K562 (cell line): ENCODE measurements at regions not wholly inside any gene's neighbourhood (a gene's known extent, or its start where the extent isn't known, plus 50 kb on each side); places are given as distances from the start of the nearest gene placed in this dataset.
A peak's percentile ranks its signal among the peaks of the same experiment; 100 is the strongest.

ENCODE experiments used
- CHD7 ChIP-seq: fragments of 200-600 bp; sonication (generic); IDR thresholded peaks from one replicate; pipeline ENCODE4 v1.6.1; 2012; ENCODE audit warnings: mild to moderate bottlenecking, low read depth, low read length, inconsistent platforms
- GTF2E2 ChIP-seq: fragments of 200-800 bp; sonication (Bioruptor generic); IDR thresholded peaks from 2 replicates; pipeline ENCODE4 v1.6.1; 2016; ENCODE audit warnings: missing genetic modification characterization, missing compliant biosample characterization
- NCOA1 ChIP-seq: fragments of 450-650 bp; IDR thresholded peaks from 2 replicates; pipeline ENCODE4 v1.6.1; 2016; ENCODE audit warnings: low read depth
- RBFOX2 ChIP-seq: fragments of 200-400 bp; formaldehyde crosslinking; IDR thresholded peaks from 2 replicates; pipeline ENCODE4 v1.6.1; 2017; ENCODE audit warnings: low read depth, mild to moderate bottlenecking, low read length, moderate library complexity
- TAF9B ChIP-seq: fragments of 450-650 bp; IDR thresholded peaks from 2 replicates; pipeline ENCODE4 v1.6.1; 2018; ENCODE audit warnings: mild to moderate bottlenecking; ENCODE audit not compliant: partially characterized antibody
- TF ChIP-seq, protein P1 (sequence below): fragments of 450-650 bp; IDR thresholded peaks from 2 replicates; pipeline ENCODE4 v1.6.1; 2017; ENCODE audit warnings: antibody characterized with exemption, mild to moderate bottlenecking
- TF ChIP-seq, protein P2 (sequence below): IDR thresholded peaks from 3 replicates; pipeline ENCODE4 v1.6.1; 2011; ENCODE audit warnings: borderline replicate concordance, mild to moderate bottlenecking; ENCODE audit not compliant: insufficient read length, insufficient read depth
- TF ChIP-seq, protein P3 (sequence below): fragments of 450-650 bp; formaldehyde crosslinking; IDR thresholded peaks from 2 replicates; pipeline ENCODE4 v1.4.0; 2020; ENCODE audit warnings: mild to moderate bottlenecking, mixed read lengths

- TF ChIP-seq, protein P1, sequence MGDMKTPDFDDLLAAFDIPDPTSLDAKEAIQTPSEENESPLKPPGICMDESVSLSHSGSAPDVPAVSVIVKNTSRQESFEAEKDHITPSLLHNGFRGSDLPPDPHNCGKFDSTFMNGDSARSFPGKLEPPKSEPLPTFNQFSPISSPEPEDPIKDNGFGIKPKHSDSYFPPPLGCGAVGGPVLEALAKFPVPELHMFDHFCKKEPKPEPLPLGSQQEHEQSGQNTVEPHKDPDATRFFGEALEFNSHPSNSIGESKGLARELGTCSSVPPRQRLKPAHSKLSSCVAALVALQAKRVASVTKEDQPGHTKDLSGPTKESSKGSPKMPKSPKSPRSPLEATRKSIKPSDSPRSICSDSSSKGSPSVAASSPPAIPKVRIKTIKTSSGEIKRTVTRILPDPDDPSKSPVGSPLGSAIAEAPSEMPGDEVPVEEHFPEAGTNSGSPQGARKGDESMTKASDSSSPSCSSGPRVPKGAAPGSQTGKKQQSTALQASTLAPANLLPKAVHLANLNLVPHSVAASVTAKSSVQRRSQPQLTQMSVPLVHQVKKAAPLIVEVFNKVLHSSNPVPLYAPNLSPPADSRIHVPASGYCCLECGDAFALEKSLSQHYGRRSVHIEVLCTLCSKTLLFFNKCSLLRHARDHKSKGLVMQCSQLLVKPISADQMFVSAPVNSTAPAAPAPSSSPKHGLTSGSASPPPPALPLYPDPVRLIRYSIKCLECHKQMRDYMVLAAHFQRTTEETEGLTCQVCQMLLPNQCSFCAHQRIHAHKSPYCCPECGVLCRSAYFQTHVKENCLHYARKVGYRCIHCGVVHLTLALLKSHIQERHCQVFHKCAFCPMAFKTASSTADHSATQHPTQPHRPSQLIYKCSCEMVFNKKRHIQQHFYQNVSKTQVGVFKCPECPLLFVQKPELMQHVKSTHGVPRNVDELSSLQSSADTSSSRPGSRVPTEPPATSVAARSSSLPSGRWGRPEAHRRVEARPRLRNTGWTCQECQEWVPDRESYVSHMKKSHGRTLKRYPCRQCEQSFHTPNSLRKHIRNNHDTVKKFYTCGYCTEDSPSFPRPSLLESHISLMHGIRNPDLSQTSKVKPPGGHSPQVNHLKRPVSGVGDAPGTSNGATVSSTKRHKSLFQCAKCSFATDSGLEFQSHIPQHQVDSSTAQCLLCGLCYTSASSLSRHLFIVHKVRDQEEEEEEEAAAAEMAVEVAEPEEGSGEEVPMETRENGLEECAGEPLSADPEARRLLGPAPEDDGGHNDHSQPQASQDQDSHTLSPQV, result no peak
- TF ChIP-seq RBFOX2 (peak; percentile 76), NCOA1 (no peak), GTF2E2 (tag) (0 out of 2 replicates have a peak, but pooled peaks have one; percentile 20), TAF9B (no peak), CHD7 (no peak)
- TF ChIP-seq, protein P2, sequence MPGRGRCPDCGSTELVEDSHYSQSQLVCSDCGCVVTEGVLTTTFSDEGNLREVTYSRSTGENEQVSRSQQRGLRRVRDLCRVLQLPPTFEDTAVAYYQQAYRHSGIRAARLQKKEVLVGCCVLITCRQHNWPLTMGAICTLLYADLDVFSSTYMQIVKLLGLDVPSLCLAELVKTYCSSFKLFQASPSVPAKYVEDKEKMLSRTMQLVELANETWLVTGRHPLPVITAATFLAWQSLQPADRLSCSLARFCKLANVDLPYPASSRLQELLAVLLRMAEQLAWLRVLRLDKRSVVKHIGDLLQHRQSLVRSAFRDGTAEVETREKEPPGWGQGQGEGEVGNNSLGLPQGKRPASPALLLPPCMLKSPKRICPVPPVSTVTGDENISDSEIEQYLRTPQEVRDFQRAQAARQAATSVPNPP, result no peak
- TF ChIP-seq, protein P3, sequence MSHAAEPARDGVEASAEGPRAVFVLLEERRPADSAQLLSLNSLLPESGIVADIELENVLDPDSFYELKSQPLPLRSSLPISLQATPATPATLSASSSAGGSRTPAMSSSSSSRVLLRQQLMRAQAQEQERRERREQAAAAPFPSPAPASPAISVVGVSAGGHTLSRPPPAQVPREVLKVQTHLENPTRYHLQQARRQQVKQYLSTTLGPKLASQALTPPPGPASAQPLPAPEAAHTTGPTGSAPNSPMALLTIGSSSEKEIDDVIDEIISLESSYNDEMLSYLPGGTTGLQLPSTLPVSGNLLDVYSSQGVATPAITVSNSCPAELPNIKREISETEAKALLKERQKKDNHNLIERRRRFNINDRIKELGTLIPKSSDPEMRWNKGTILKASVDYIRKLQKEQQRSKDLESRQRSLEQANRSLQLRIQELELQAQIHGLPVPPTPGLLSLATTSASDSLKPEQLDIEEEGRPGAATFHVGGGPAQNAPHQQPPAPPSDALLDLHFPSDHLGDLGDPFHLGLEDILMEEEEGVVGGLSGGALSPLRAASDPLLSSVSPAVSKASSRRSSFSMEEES (CRISPR knock-in tag), result no peak
Observed at GRCh38 chr13:19117913-19118739, 63.5 kb downstream of the TUBA3C start (continued).
